Natural killer cell treated with Interleukin-12 subunit alpha and Interleukin-12 subunit beta and Interleukin-15 and Interleukin-18, amount 100 ng/mL, for 72 hours (primary cell): ENCODE measurements at regions not wholly inside any gene's neighbourhood (a gene's known extent, or its start where the extent isn't known, plus 50 kb on each side); places are given as distances from the start of the nearest gene placed in this dataset.
A peak's percentile ranks its signal among the peaks of the same experiment; 100 is the strongest.
"Not testable (repeated sequence)": the region's sequence is repeated elsewhere in the genome, so short reads cannot be mapped to it uniquely, and the experiment has no call there.

Experiments
- ATAC-seq, 2 donors: fragments of 150-1000 bp; cut with Tn5 transposase in 1 of 2; sonication (Bioruptor Pico), chemical (Tn5 transposase) in 1 of 2; 2 replicates each; pipeline ENCODE4 v1.10.0; 2021
- DNase-seq: peaks from one replicate; pipeline ENCODE4 v3.0.0; 2022; ENCODE audit warnings: low spot score
- H3K27ac Mint-ChIP-seq, 2 donors: 1 replicate in 1 of 2; 2 replicates in 1 of 2; pipeline ENCODE4 v1.8.0; 2022; ENCODE audit warnings: mixed read lengths in 2 of 2, mild to moderate bottlenecking in 1 of 2, moderate library complexity in 1 of 2
- H3K27me3 Mint-ChIP-seq, 2 donors: 1 replicate in 1 of 2; 2 replicates in 1 of 2; pipeline ENCODE4 v1.8.0; 2022; ENCODE audit warnings: mixed read lengths in 2 of 2
- H3K36me3 Mint-ChIP-seq: one replicate; pipeline ENCODE4 v1.8.0; 2022; ENCODE audit warnings: mixed read lengths
- H3K4me1 Mint-ChIP-seq, 2 donors: 1 replicate in 1 of 2; 2 replicates in 1 of 2; pipeline ENCODE4 v1.8.0; 2022; ENCODE audit warnings: low read depth in 2 of 2, mixed read lengths in 2 of 2, mild to moderate bottlenecking in 1 of 2
- H3K4me3 Mint-ChIP-seq: one replicate; pipeline ENCODE4 v1.8.0; 2022; ENCODE audit warnings: mixed read lengths
- H3K9me3 Mint-ChIP-seq: 2 replicates; pipeline ENCODE4 v1.8.0; 2022; ENCODE audit warnings: mixed read lengths

GRCh38 chr6:135129136-135129856 lies 51.8 kb upstream of the MYB start:
- Mint-ChIP-seq H3K27me3 (no peaks in the 10 kb centered on the region), H3K4me1 (peaks cover 56 to 68% of the 10 kb centered on the region in 2 donors), H3K9me3 (peaks cover 2% of the 10 kb centered on the region), H3K36me3 (peaks cover 10% of the 10 kb centered on the region), H3K4me3 (peak overlapping the region; percentile 93), H3K27ac (peak overlapping the region; percentile 98 to 99)
- no peak for DNase-seq
- ATAC-seq: peak; percentile 84 to 90

DNA sequence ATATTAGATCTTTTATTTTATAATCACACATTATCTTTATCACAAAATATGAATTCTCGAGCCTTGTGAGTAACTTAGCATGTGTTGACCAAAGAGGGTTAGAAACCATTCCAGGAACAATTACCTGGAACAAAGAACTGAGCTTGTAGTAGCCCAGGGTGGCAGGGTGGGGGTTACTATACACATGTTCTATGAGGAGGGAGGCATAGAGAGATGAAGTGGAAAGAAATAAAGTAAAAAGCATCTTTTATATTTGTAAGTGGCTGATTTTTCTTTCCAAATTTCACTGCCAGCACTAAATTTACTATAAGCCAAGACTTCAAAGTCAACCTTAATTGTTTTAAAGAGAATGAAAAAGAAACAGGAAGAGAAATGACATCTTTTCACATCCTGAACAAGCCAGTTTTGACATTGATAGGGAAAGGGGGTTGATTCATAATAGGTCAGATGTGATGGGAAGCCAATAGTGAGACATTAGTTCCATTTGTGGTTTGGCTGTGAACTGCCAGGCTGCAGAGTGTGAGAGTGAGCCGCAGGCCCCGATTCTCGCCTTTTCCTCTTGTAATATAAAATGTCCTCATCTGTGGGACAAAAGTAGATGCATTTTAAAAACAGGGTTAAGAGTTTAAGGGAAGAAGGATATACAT lies 52.7 kb upstream of the MYB start:
- H3K4me1 Mint-ChIP-seq: peaks cover 56 to 65% of the 10 kb centered on the region in 2 donors
- ATAC-seq (peak; percentile 97), DNase-seq (peak; percentile 86)
- H3K4me3 Mint-ChIP-seq: peak overlapping the region; percentile 93
- peaks cover 2% of the 10 kb centered on the region for H3K9me3 Mint-ChIP-seq
- peak overlapping the region; percentile 98 to 99 for H3K27ac Mint-ChIP-seq
- H3K36me3 Mint-ChIP-seq: peaks cover 11% of the 10 kb centered on the region
- no peaks in the 10 kb centered on the region for H3K27me3 Mint-ChIP-seq

DNA sequence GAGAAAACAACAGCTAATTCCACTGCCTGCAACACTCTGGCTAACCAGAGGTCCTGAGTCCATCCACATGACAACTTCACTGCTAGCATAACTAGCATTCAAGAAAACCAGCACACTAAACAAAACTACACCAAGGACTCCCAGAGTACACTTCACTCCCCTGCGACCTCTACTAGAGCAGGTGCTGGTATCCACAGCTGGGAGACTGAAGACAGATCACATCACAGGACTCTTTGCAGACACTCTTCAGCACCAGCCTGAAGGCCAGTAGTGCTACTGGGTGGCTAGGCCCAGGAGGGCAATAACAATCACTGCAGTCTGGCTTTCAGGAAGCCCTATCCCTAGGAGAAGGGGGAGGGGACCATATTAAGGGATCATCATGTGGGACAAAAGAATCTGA lies 54.4 kb upstream of the MYB start:
- ATAC-seq (no peak), DNase-seq (no peak)
- Mint-ChIP-seq H3K27me3 (no peaks in the 10 kb centered on the region), H3K36me3 (peaks cover 11% of the 10 kb centered on the region), H3K4me3 (peak overlapping the region; percentile 65), H3K4me1 (peaks cover 47 to 57% of the 10 kb centered on the region in 2 donors), H3K27ac (peak overlapping the region; percentile 98 to 99), H3K9me3 (peaks cover 2% of the 10 kb centered on the region)

DNA sequence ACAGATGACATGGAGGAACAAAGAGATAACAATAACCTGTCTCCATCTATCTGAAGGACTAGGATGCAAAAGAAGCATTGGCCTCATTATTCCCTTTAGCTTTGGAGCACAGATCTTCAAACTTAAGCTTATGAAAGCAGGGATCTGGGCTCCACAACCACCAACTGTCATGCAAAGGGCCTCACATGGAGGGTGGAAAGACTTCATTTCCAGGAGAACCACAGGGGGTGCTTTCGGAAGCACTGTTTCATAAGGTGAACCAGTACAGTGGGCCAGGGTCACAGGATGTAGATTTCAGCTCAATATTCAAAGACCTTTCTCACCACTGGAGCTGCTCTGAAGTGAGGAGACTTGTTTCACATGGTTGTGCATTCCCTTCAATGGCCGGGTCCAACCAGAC lies 55.1 kb upstream of the MYB start:
- DNase-seq (no peak), ATAC-seq (no peak)
- peak overlapping the region; percentile 65 for H3K4me3 Mint-ChIP-seq
- H3K36me3 Mint-ChIP-seq: peaks cover 14% of the 10 kb centered on the region
- peak overlapping the region; percentile 98 to 99 for H3K27ac Mint-ChIP-seq
- H3K27me3 Mint-ChIP-seq: no peaks in the 10 kb centered on the region
- peaks cover 2% of the 10 kb centered on the region for H3K9me3 Mint-ChIP-seq
- H3K4me1 Mint-ChIP-seq: peaks cover 48 to 64% of the 10 kb centered on the region in 2 donors

DNA sequence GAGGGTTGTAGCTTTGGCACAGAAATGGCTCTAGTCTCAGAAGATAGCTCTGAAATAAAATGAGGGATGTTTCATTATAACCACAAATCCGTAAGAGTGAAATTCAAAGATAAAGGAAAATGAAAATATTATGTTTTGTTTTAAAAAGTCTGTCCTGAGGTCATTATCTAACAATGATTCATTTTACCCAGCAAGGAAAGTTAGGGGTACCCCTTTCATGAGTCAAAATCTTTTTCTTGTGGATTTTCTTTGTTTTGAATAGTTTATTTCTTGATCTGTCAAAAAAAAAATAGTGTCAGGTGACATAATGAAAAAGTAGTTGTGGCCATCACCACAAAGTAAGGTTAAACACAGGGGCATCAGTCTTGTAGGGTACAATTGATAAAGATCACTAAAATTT lies 59.7 kb upstream of the MYB start:
- peaks cover 16% of the 10 kb centered on the region for H3K36me3 Mint-ChIP-seq
- H3K4me1 Mint-ChIP-seq: peaks cover 32 to 55% of the 10 kb centered on the region in 2 donors
- no peak overlapping the region for H3K4me3 Mint-ChIP-seq
- peaks cover 0 to 5% of the 10 kb centered on the region in 2 donors for H3K27me3 Mint-ChIP-seq
- peaks cover 6% of the 10 kb centered on the region for H3K9me3 Mint-ChIP-seq
- no peak for ATAC-seq
- DNase-seq: no peak
- peak overlapping the region; percentile 20 to 60 for H3K27ac Mint-ChIP-seq

DNA sequence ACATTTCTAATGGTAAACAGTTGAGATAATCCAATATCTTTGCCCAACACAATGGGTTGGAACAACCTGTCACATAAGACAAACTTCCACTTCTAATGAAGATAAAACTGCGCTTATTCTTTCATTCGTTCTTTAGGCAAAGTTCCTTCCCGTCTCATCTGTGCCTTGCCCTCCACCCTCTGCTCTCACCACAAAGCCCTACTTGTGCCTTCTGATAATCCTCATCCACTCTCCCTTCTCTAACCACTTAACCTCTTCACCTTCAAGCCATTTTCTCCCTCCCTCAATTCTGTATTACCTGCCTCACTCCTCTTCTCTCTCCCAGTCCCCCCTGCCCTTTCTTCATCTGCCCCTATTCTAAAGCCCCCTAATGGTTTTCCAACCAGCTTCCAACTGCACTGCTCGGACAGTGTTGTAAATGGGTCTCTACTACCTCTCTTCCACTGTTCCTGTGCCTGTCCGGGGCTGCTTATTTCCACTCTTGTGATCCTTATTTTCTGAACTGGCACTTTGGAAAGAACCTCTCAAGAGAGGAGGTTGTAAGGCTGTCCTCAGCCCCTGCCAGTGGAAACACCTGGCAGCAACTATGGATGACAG lies 62.9 kb upstream of the MYB start:
- H3K4me1 Mint-ChIP-seq: peaks cover 41 to 68% of the 10 kb centered on the region in 2 donors
- H3K4me3 Mint-ChIP-seq: peak overlapping the region; percentile 76

DNA sequence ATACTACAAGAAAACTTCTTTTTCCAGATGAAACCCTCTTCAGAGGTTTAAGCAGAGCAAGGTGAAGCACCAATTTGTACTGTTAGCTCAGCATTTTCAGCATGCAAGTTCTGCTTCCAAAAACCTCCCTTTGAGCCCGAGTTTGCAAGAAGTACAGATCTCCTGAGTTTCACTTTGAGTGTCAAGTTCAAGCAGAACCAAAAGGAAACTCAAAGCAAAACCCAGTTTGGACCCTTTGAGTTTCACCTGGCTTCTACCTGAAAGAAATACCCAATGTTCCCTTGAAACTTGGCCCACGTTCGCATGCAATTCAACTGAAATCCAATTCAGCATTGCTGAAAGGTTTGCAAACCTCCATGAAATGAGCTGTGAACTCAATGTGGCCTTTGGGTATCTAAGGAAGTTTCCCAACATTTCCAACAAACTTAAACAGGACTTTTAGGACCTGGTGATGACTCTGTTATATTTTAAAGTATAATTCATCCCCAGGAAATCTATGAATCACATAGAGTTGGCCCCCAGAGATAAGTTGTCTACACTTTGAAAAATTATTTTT lies 62.9 kb upstream of the HBS1L start:
- H3K9me3 Mint-ChIP-seq: peaks cover 3% of the 10 kb centered on the region
- no peak for DNase-seq
- H3K36me3 Mint-ChIP-seq: peaks cover 17% of the 10 kb centered on the region
- H3K27me3 Mint-ChIP-seq: peaks cover 0 to 5% of the 10 kb centered on the region in 2 donors
- no peak for ATAC-seq
- H3K4me3 Mint-ChIP-seq: peak overlapping the region; percentile 76
- peaks cover 49 to 76% of the 10 kb centered on the region in 2 donors for H3K4me1 Mint-ChIP-seq
- peak overlapping the region; percentile 96 to 98 for H3K27ac Mint-ChIP-seq

More for the DNA sequence above, 62.9 kb upstream of the MYB start:
- peak overlapping the region; percentile 96 to 98 for H3K27ac Mint-ChIP-seq
- H3K27me3 Mint-ChIP-seq: peaks cover 0 to 5% of the 10 kb centered on the region in 2 donors
- H3K36me3 Mint-ChIP-seq: peaks cover 9% of the 10 kb centered on the region
- ATAC-seq (no peak), DNase-seq (no peak)
- H3K9me3 Mint-ChIP-seq: peaks cover 3% of the 10 kb centered on the region

DNA sequence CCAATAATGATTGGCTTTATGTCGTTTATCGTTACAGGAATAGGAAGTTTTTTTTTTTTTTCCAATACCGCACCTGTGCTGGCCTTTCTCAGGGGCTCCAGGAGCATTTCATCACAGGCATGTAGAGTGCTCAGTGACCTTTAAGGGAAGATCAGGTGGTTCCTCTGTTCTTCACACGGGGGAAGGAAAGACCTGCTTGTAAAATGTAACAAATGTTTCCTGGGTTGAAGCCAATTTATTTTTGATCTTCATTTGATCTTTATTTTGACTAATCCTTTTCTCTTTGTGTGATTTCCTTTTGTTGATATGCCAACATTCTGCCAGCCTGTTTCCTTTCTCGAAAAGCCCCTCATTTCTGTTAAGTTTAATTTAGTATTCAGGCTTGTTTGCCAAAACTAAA lies 61.9 kb upstream of the HBS1L start:
- H3K27ac Mint-ChIP-seq: peak overlapping the region; percentile 96 to 98
- peaks cover 0 to 5% of the 10 kb centered on the region in 2 donors for H3K27me3 Mint-ChIP-seq
- peaks cover 3% of the 10 kb centered on the region for H3K9me3 Mint-ChIP-seq
- peaks cover 19% of the 10 kb centered on the region for H3K36me3 Mint-ChIP-seq
- ATAC-seq (no peak), DNase-seq (no peak)
- H3K4me1 Mint-ChIP-seq: peaks cover 54 to 77% of the 10 kb centered on the region in 2 donors
- H3K4me3 Mint-ChIP-seq: peak overlapping the region; percentile 76

- ATAC-seq (peak; percentile 84 to 90), DNase-seq (peak; percentile 71)
- peaks cover 50 to 75% of the 10 kb centered on the region in 2 donors for H3K4me1 Mint-ChIP-seq
- peak overlapping the region; percentile 76 for H3K4me3 Mint-ChIP-seq
- peaks cover 14% of the 10 kb centered on the region for H3K36me3 Mint-ChIP-seq
- H3K27me3 Mint-ChIP-seq: peaks cover 0 to 5% of the 10 kb centered on the region in 2 donors
- peak overlapping the region; percentile 96 to 98 for H3K27ac Mint-ChIP-seq
- peaks cover 3% of the 10 kb centered on the region for H3K9me3 Mint-ChIP-seq
Measured at GRCh38 chr6:135115834-135116233, 61.2 kb upstream of the HBS1L start.

DNA sequence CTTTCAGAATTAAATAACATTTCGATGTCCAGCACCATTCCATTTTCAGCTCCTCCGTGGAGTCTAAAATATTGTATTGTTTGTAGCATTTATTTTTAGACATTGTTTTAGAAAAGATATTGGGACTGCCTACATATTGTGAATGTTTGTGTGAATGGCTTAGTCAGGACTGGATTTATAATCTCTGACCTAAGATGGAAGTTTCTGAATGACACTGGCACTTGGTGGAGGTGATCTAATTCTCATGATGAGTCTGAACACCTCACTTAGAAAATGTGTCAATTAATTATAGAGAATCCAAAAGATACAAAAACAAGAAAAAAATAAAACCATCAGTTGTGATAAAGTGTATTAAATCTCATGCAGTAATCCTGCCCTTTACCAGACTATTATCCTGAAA lies 60.8 kb upstream of the HBS1L start:
- Mint-ChIP-seq H3K9me3 (peaks cover 3% of the 10 kb centered on the region), H3K27me3 (peaks cover 0 to 5% of the 10 kb centered on the region in 2 donors), H3K27ac (peak overlapping the region; percentile 96 to 98), H3K4me3 (peak overlapping the region; percentile 76), H3K4me1 (peaks cover 47 to 71% of the 10 kb centered on the region in 2 donors), H3K36me3 (peaks cover 10% of the 10 kb centered on the region)
- DNase-seq (no peak), ATAC-seq (peak; percentile 79 to 82)

DNA sequence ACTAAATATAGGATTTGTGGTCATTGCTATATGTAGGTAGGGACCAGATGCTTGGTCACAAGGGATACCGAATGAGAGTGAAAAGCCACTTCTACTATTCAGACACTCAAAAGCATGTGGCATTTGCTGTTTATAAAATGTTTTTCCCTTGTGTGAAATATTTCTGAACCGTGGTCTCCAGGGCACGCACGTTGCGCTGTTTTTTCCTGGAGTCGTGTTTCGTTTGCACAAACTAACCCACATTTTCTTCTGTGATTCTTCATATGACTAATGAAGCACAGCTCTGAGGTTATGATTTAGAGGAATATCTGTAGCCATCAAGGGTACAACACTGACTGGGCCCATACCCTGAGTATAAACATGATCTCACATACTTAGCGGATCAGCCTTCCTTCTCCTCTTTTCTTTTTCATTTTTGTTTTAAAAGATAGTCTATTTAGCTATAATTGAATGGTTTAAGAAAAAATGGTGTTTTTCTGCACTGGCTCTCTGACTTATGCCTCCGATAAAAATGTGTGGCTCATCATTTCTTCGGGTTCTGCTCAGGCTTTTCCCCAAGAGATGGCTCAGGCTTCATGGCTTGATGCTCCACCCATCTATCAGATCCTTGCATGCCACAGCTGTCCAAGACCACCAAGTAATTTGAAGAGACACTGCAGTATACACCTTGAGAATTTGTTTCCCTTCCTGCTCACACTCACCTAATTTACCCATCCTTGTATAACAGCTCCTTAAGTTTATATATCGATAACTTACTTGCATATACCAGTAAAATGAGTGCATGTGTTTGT lies 59.9 kb upstream of the HBS1L start:
- Mint-ChIP-seq H3K27me3 (peaks cover 0 to 5% of the 10 kb centered on the region in 2 donors), H3K4me1 (peaks cover 47 to 76% of the 10 kb centered on the region in 2 donors)
- DNase-seq: no peak

GRCh38 chr6:135113860-135114259 lies 59.2 kb upstream of the HBS1L start:
- DNase-seq (no peak), ATAC-seq (no peak)
- Mint-ChIP-seq H3K9me3 (peaks cover 3% of the 10 kb centered on the region), H3K27me3 (peaks cover 0 to 5% of the 10 kb centered on the region in 2 donors), H3K4me3 (peak overlapping the region; percentile 76), H3K4me1 (peaks cover 47 to 75% of the 10 kb centered on the region in 2 donors), H3K36me3 (peaks cover 10% of the 10 kb centered on the region), H3K27ac (peak overlapping the region; percentile 96 to 98)

More for the DNA sequence above, 59.9 kb upstream of the HBS1L start:
- Mint-ChIP-seq H3K27ac (peak overlapping the region; percentile 96 to 98), H3K4me3 (peak overlapping the region; percentile 76), H3K9me3 (peaks cover 3% of the 10 kb centered on the region), H3K36me3 (peaks cover 10% of the 10 kb centered on the region)
- peak; percentile 83 to 85 for ATAC-seq

- not testable (repeated sequence) for H3K9me3 Mint-ChIP-seq, DNase-seq, ATAC-seq, H3K27me3 Mint-ChIP-seq, H3K36me3 Mint-ChIP-seq
- Mint-ChIP-seq H3K4me1 (peaks cover 39 to 66% of the 10 kb centered on the region in 2 donors), H3K27ac (peak overlapping the region; percentile 96 to 98), H3K4me3 (peak overlapping the region; percentile 61)
Measured at GRCh38 chr6:135112951-135113350, 58.3 kb upstream of the HBS1L start.
